Central memory CD8-positive, alpha-beta T cell (primary cell): ENCODE measurements at regions not wholly inside any gene's neighbourhood (a gene's known extent, or its start where the extent isn't known, plus 50 kb on each side); places are given as distances from the start of the nearest gene placed in this dataset.
A peak's percentile ranks its signal among the peaks of the same experiment; 100 is the strongest.

Experiments
- ATAC-seq: fragments of 150-1000 bp; cut with Tn5 transposase; replicated peaks from 2 replicates; pipeline ENCODE4 v1.10.0; 2022; ENCODE audit warnings: mild to moderate bottlenecking, moderate FRiP score, moderate number of reproducible peaks; ENCODE audit not compliant: poor library complexity, severe bottlenecking; ENCODE audit errors: extremely low read depth
- DNase-seq, 2 donors: peaks; one replicate each; pipeline ENCODE4 v3.0.0; 2021; ENCODE audit warnings: low spot score in 2 of 2
- H3K27ac Mint-ChIP-seq: one replicate; pipeline ENCODE4 v1.8.0; 2022; ENCODE audit warnings: low read depth, mild to moderate bottlenecking, moderate library complexity, mixed read lengths
- H3K27me3 Mint-ChIP-seq: one replicate; pipeline ENCODE4 v1.8.0; 2022; ENCODE audit warnings: mixed read lengths
- H3K36me3 Mint-ChIP-seq: one replicate; pipeline ENCODE4 v1.8.0; 2022; ENCODE audit warnings: mild to moderate bottlenecking, moderate library complexity, mixed read lengths; ENCODE audit not compliant: insufficient read depth
- H3K4me1 Mint-ChIP-seq: one replicate; pipeline ENCODE4 v1.8.0; 2022; ENCODE audit warnings: mixed read lengths
- H3K4me3 Mint-ChIP-seq: one replicate; pipeline ENCODE4 v1.8.0; 2022; ENCODE audit warnings: mild to moderate bottlenecking, moderate library complexity, mixed read lengths
- H3K9me3 Mint-ChIP-seq: one replicate; pipeline ENCODE4 v1.8.0; 2022; ENCODE audit warnings: mixed read lengths

DNA sequence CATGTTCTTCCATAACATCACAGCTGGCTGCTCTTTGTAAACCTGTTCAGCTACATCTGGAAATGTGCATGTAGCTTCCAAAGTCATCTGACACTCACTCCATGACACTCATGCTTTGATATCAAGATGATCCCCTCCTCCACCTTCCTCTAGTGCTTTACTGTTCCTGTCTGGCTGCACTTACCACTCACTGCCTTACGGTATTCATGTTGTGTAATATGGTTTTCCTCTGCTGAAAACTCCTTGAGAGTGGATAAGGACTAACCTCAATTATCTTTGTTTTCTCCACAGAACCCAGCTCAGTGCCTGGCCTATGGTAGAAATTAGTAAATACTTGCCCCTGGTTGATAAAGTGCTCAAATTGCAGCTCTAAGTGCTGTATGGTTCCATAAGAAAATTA lies 483.9 kb downstream of the HTR7 start:
- no peak overlapping the region for H3K27ac Mint-ChIP-seq
- no peaks in the 10 kb centered on the region for H3K27me3 Mint-ChIP-seq
- no peak for DNase-seq
- peaks cover 9% of the 10 kb centered on the region for H3K9me3 Mint-ChIP-seq
- no peaks in the 10 kb centered on the region for H3K36me3 Mint-ChIP-seq
- H3K4me1 Mint-ChIP-seq: no peaks in the 10 kb centered on the region
- no peak for ATAC-seq
- no peak overlapping the region for H3K4me3 Mint-ChIP-seq

DNA sequence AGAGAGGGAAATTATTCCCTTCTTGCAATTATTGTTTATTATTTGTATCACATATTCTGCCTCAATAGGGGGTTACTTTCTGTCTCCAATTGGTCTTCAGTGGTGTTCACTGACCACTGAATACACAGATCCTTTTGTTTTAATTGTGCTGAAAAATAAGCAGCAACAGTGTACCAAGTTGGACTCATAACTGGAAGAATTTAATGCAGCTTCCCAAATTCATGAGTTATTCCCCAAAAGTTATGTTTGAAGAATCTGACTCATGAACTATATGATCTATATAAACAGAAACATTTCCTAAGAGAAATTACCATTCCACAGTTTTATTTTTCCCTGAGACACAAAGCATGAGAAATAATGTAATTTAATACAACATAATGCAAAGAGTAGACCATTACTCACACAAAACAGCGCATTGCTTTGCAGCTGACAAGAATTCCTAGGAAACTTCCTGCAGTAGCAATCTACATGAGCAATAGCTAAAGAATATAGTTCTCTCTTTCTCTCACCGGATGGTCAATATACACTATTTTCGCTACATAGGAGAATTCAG lies 479.2 kb downstream of the HTR7 start:
- DNase-seq: no peak
- no peak overlapping the region for H3K4me3 Mint-ChIP-seq
- H3K27ac Mint-ChIP-seq: no peak overlapping the region
- no peaks in the 10 kb centered on the region for H3K4me1 Mint-ChIP-seq
- ATAC-seq: no peak
- H3K9me3 Mint-ChIP-seq: no peaks in the 10 kb centered on the region
- H3K36me3 Mint-ChIP-seq: no peaks in the 10 kb centered on the region
- no peaks in the 10 kb centered on the region for H3K27me3 Mint-ChIP-seq

DNA sequence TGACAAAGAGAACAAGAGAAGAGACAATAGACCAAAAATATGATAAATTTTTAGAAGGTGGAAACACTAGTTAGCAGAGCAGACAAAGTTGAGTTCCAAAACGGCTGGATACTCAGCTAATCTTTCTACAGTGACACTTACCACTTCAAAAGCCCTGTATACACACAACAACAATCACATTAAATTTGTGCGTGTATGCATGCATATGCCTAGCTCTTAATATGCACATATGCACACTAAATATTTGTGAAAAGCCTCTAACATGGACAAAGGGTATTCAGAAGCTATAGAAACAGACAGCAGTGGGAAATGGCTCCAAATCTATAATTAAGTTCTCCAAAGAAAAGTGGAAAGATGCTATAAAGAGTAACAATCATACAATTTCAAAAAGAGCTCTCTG lies 476.4 kb downstream of the HTR7 start:
- no peak for ATAC-seq

DNA sequence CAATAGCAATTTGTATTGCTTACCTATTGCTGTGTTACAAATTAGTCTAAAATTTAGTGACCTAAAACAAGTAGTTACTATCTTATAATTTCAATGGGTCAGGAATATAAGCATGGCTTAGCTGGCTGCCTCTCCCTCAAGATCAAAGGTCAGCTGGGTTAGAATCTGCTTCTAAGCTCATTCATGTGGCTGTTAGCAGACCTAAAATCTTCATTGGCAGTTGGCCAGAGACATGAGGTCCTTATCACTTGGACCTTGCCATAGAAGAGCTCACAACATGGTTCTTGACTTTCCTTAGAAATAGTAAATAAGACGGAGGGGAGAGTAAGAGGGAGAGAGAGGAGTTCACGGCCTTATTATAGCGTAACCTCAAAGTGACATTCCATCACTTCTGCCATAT lies 468.0 kb downstream of the HTR7 start:
- DNase-seq (no peak), ATAC-seq (no peak)
- Mint-ChIP-seq H3K4me3 (no peak overlapping the region), H3K4me1 (no peaks in the 10 kb centered on the region), H3K36me3 (no peaks in the 10 kb centered on the region), H3K27ac (no peak overlapping the region), H3K9me3 (no peaks in the 10 kb centered on the region), H3K27me3 (no peaks in the 10 kb centered on the region)

More for the DNA sequence above, 476.4 kb downstream of the HTR7 start:
- no peak for DNase-seq
- Mint-ChIP-seq H3K36me3 (no peaks in the 10 kb centered on the region), H3K27me3 (no peaks in the 10 kb centered on the region), H3K27ac (no peak overlapping the region), H3K9me3 (no peaks in the 10 kb centered on the region), H3K4me3 (no peak overlapping the region), H3K4me1 (no peaks in the 10 kb centered on the region)

DNA sequence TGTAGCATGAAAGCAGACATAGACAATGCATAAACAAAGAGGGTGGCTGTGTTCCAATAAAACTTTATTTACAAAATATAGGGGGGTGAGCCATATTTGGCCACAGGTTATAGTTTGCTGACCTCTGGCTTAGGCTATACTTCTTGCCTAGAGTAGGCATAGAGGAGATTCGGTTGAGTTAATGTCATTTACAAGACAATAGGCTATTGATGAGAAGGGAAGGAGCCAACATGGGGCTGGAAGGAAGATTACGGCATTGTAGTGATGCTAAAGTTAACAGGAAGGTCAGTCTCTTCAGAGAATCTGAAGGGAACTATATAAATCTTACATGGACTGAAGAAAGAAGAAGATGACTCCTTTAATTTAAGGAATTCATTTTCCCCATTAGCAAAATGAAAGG lies 463.5 kb downstream of the HTR7 start:
- ATAC-seq: no peak
- Mint-ChIP-seq H3K36me3 (no peaks in the 10 kb centered on the region), H3K27ac (no peak overlapping the region), H3K4me3 (no peak overlapping the region), H3K4me1 (no peaks in the 10 kb centered on the region), H3K9me3 (no peaks in the 10 kb centered on the region), H3K27me3 (no peaks in the 10 kb centered on the region)
- DNase-seq: no peak

DNA sequence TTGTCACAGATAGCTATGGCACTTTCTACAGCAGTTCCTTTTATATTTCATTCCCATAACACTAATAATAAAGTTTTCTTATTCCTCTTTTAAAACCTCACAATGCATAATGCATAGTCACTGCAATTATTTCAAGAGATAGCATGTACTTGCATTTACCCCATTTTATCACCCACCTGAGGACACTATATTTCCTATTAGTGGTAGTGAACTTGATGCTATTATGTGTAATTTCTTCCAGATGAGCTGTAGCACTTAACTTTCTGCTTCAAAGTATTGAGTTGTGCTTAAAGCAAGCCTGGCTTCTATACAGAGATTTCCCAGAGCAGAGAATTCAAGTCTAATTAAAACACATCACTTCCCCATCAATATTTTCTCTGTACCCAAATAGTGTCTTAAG lies 461.1 kb downstream of the HTR7 start:
- Mint-ChIP-seq H3K36me3 (no peaks in the 10 kb centered on the region), H3K4me3 (no peak overlapping the region), H3K27ac (no peak overlapping the region), H3K9me3 (no peaks in the 10 kb centered on the region), H3K4me1 (no peaks in the 10 kb centered on the region), H3K27me3 (no peaks in the 10 kb centered on the region)
- ATAC-seq: no peak
- DNase-seq: no peak

DNA sequence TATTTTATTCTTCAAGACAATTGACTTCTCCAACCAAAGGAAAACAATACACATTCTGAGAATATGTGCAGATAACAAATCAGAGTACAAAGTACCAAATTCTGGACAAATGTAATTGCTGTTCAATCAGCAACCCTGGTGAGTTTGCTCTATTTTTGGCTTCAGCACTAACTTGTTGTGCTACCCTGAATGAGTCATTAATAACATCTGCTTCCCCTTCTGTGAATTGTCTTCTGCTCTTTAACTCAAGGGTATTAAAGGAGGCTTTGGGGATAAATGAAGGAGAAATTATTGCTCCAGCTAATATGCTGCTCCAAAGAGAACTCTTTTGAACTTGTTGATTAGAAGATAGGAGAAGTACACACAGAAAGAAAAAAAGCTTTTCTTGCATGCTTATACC lies 459.3 kb downstream of the HTR7 start:
- ATAC-seq (no peak), DNase-seq (no peak)
- Mint-ChIP-seq H3K36me3 (no peaks in the 10 kb centered on the region), H3K27me3 (no peaks in the 10 kb centered on the region), H3K9me3 (no peaks in the 10 kb centered on the region), H3K4me1 (no peaks in the 10 kb centered on the region), H3K27ac (no peak overlapping the region), H3K4me3 (no peak overlapping the region)

DNA sequence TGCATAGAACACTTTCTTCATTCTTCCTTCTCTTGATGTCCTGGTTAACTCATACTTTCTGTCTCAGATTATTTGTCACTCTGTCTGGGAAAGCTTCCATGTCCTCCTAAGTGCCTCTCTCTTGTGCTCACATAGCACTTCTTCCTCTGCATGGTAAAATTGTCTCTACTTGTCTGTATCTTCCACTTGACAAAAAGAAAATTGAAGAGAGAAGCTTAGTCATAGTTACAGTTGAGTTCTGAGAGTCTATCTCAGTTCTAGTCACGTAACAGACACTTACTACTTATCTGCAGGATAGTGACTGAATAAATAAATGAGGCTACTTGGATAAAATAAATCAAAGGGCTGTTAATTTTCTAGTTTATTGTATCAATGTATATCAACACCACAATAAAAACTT lies 458.1 kb downstream of the HTR7 start:
- no peak overlapping the region for H3K27ac Mint-ChIP-seq
- H3K4me1 Mint-ChIP-seq: no peaks in the 10 kb centered on the region
- H3K9me3 Mint-ChIP-seq: no peaks in the 10 kb centered on the region
- no peaks in the 10 kb centered on the region for H3K27me3 Mint-ChIP-seq
- ATAC-seq: no peak
- no peaks in the 10 kb centered on the region for H3K36me3 Mint-ChIP-seq
- no peak for DNase-seq
- no peak overlapping the region for H3K4me3 Mint-ChIP-seq

DNA sequence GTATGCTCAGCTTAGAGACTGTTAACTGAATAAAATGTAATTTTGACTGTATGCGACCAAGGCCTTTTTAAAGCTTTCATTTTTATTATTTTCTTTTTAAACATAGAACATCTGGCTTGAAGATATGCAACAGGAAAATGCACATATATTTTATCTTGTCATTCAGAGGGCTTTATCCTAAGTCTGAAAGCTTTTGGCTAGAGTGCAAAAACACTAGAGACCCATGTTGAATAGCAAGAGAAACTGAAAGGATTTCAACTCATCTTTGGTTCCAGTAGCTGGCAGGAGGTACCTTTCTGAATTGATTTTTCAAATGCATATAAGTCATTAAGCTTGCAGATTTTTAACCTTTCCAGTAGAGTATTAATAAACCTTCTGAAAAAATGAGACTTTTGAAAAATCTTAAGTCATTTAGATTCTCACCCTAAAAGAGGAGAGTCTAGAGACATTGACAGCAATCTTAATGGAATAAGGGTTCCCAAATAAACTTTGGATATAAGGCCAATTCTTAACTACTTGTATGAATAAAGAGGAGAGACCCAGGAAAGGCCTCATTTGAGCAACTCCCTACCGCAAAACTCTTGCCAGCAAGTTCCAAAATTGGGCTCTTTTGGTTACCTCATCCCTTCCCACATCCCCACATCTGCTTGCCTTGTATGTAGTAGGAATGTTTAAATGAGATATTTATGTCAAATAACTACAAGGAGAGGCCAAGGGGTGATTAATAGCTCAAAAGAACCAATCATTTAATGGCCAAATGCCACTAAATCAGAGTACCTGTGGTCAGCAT lies 454.4 kb downstream of the HTR7 start:
- DNase-seq (no peak), ATAC-seq (no peak)
- Mint-ChIP-seq H3K4me3 (no peak overlapping the region), H3K9me3 (no peaks in the 10 kb centered on the region), H3K27me3 (no peaks in the 10 kb centered on the region), H3K27ac (no peak overlapping the region), H3K4me1 (no peaks in the 10 kb centered on the region), H3K36me3 (no peaks in the 10 kb centered on the region)

DNA sequence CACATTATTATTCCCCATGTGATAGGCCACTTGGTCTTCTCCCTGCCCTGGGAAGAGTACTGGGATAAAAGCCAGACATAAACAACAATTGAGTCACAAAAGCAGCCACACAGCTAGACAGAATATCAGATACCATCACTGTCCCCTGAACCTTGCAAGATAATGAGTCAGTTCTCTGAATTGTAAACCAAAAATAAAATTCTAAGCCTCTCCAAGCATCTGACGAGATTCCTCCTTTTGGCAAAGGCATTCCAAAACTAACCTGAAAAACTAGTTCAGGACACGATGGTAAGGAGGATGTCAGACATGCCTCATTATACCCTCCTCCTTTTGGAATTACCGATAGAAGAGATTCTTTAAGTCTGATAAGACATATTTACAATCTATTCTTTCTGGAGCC lies 450.7 kb downstream of the HTR7 start:
- no peak overlapping the region for H3K27ac Mint-ChIP-seq
- peaks cover 6% of the 10 kb centered on the region for H3K9me3 Mint-ChIP-seq
- H3K4me1 Mint-ChIP-seq: no peaks in the 10 kb centered on the region
- H3K36me3 Mint-ChIP-seq: no peaks in the 10 kb centered on the region
- DNase-seq: no peak
- no peaks in the 10 kb centered on the region for H3K27me3 Mint-ChIP-seq
- H3K4me3 Mint-ChIP-seq: no peak overlapping the region
- no peak for ATAC-seq

DNA sequence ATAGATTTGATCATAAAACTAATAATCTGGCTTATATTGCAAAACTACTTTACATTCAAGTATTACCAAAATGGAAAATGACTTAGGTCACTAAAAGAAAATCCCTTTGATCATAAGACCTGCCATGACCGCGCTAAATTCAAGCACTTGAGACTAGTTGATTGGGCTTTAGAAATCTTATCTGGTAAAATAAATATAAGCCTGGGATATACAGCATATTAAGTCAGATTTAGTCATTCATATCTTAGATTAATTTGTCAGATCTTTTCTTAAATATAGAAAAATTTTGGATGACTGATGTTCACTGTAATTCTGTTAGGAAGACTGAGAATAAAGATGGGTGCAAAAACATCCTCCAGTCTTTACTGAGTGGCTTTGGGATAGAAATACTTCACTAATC lies 450.0 kb downstream of the HTR7 start:
- Mint-ChIP-seq H3K4me3 (no peak overlapping the region), H3K9me3 (peaks cover 6% of the 10 kb centered on the region), H3K27ac (no peak overlapping the region), H3K27me3 (no peaks in the 10 kb centered on the region), H3K36me3 (no peaks in the 10 kb centered on the region), H3K4me1 (no peaks in the 10 kb centered on the region)
- DNase-seq: no peak
- ATAC-seq: no peak

DNA sequence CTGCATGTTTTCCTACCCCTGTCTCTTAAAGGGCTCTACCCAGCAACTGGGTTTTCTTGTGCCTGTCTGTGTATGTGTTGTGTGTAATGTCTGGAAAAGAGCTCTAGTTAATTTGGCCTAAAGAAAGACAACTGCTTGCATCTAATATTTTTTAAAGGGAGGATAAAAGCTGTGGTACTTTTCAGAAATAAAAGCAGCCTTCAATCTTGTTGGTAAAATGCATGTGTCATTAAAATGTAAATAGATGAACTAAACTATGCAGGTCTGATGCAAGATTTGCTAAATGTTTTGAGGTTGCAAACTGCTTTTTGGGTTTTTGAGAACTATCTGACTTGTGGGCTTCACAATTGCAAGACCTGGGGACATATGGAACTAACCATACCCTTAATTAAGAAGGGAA lies 445.3 kb downstream of the HTR7 start:
- no peaks in the 10 kb centered on the region for H3K27me3 Mint-ChIP-seq
- no peaks in the 10 kb centered on the region for H3K4me1 Mint-ChIP-seq
- no peaks in the 10 kb centered on the region for H3K36me3 Mint-ChIP-seq
- ATAC-seq: no peak
- DNase-seq: no peak
- peaks cover 6% of the 10 kb centered on the region for H3K9me3 Mint-ChIP-seq
- no peak overlapping the region for H3K4me3 Mint-ChIP-seq
- peak overlapping the region; percentile 39 for H3K27ac Mint-ChIP-seq

DNA sequence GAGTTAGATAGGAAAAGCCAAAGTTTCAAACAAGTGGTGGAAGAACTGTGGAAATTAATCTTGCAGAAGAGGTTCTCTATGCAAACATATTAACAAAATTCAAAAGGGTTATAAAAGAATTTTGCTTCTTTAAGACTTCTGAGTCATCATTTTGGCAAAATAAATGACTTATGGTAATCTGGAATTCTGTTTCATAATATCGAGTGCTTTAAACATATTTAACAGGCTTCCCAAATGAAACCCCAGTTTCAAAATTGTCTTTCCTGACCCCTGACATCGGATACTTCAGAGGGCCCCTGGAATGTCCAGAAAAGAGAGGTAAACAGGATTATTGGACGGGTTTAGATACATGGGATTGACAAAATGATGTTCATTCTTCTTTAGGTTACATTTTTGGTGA lies 444.6 kb downstream of the HTR7 start:
- Mint-ChIP-seq H3K4me3 (no peak overlapping the region), H3K9me3 (peaks cover 6% of the 10 kb centered on the region), H3K27ac (no peak overlapping the region), H3K27me3 (no peaks in the 10 kb centered on the region), H3K4me1 (no peaks in the 10 kb centered on the region), H3K36me3 (no peaks in the 10 kb centered on the region)
- DNase-seq (no peak), ATAC-seq (no peak)
